MM.1S (cell line): ENCODE measurements at regions not wholly inside any gene's neighbourhood (a gene's known extent, or its start where the extent isn't known, plus 50 kb on each side); places are given as distances from the start of the nearest gene placed in this dataset.

Source experiments
- DNase-seq: peaks from one replicate; pipeline ENCODE4 v3.0.0-alpha.2; 2015
- H2AFZ ChIP-seq: fragments of 300-600 bp; sonication (generic); 2 replicates; pipeline ENCODE4 v1.6.0; 2016; ENCODE audit warnings: antibody characterized with exemption, low read length
- H3F3A ChIP-seq: fragments of 300-600 bp; sonication (generic); 2 replicates; pipeline ENCODE4 v1.6.1; 2016; ENCODE audit warnings: mild to moderate bottlenecking, antibody characterized with exemption, low read length, moderate library complexity, mixed read lengths; ENCODE audit not compliant: insufficient read depth
- H3K27ac ChIP-seq: fragments of 300-600 bp; sonication (generic); 2 replicates; pipeline ENCODE4 v1.5.1; 2016; ENCODE audit warnings: mild to moderate bottlenecking, low read length
- H3K27me3 ChIP-seq: fragments of 300-600 bp; sonication (generic); replicated peaks from 2 replicates; pipeline ENCODE4 v1.6.0; 2016; ENCODE audit warnings: low read length; ENCODE audit not compliant: insufficient read depth
- H3K36me3 ChIP-seq: fragments of 300-600 bp; sonication (generic); replicated peaks from 2 replicates; pipeline ENCODE4 v1.6.1; 2016; ENCODE audit warnings: mild to moderate bottlenecking, low read length, mixed read lengths; ENCODE audit not compliant: insufficient read depth
- H3K4me1 ChIP-seq: fragments of 300-600 bp; sonication (generic); 2 replicates; pipeline ENCODE4 v1.6.1; 2016; ENCODE audit warnings: low read length, mixed read lengths
- H3K4me2 ChIP-seq: fragments of 300-600 bp; sonication (generic); 2 replicates; pipeline ENCODE4 v1.6.0; 2016; ENCODE audit warnings: low read depth, low read length
- H3K4me3 ChIP-seq: fragments of 300-600 bp; sonication (generic); 2 replicates; pipeline ENCODE4 v1.5.1; 2016; ENCODE audit warnings: low read length, mixed read lengths
- H3K79me2 ChIP-seq: fragments of 300-600 bp; sonication (generic); 2 replicates; pipeline ENCODE4 v1.6.1; 2016; ENCODE audit warnings: mixed run types, low read length, mixed read lengths
- H3K9ac ChIP-seq: fragments of 300-600 bp; sonication (generic); 2 replicates; pipeline ENCODE4 v1.6.1; 2016; ENCODE audit warnings: low read length, mixed read lengths
- H3K9me2 ChIP-seq: fragments of 300-600 bp; sonication (generic); replicated peaks from 2 replicates; pipeline ENCODE4 v1.6.1; 2016; ENCODE audit warnings: mild to moderate bottlenecking, low read length, mixed read lengths; ENCODE audit not compliant: insufficient read depth
- H3K9me3 ChIP-seq: fragments of 300-600 bp; sonication (generic); replicated peaks from 2 replicates; pipeline ENCODE4 v1.6.1; 2016; ENCODE audit warnings: mild to moderate bottlenecking, low read length, mixed read lengths; ENCODE audit not compliant: insufficient read depth
- H4K20me1 ChIP-seq: fragments of 300-600 bp; sonication (generic); 2 replicates; pipeline ENCODE4 v1.6.1; 2016; ENCODE audit warnings: mild to moderate bottlenecking, low read length, moderate library complexity, mixed read lengths; ENCODE audit not compliant: insufficient read depth
- CTCF ChIP-seq: fragments of 300-600 bp; sonication (generic); IDR thresholded peaks from 2 replicates; pipeline ENCODE4 v1.5.1; 2016; ENCODE audit warnings: antibody characterized with exemption, low read length, mixed read lengths
- EZH2 ChIP-seq: fragments of 300-600 bp; sonication (generic); optimal IDR thresholded peaks from 2 replicates; pipeline ENCODE3; 2017; ENCODE audit warnings: low read depth, mild to moderate bottlenecking, antibody characterized with exemption, low read length, mixed read lengths
- EZH2phosphoT487 ChIP-seq: fragments of 300-600 bp; sonication (generic); IDR thresholded peaks from 2 replicates; pipeline ENCODE4 v1.6.1; 2018; ENCODE audit warnings: antibody characterized with exemption, low read length

- TF ChIP-seq EZH2phosphoT487: no peak
- no peak for TF ChIP-seq EZH2
- no peak for TF ChIP-seq CTCF
- Histone ChIP-seq H3K27me3 (no peaks in the 10 kb centered on the region), H2AFZ (no peak overlapping the region), H3K9ac (no peak overlapping the region), H3K4me3 (no peak overlapping the region), H3K9me3 (no peaks in the 10 kb centered on the region), H3K4me1 (no peaks in the 10 kb centered on the region), H3K4me2 (no peak overlapping the region), H3K27ac (no peak overlapping the region), H3F3A (no peaks in the 10 kb centered on the region), H4K20me1 (no peaks in the 10 kb centered on the region), H3K79me2 (no peaks in the 10 kb centered on the region), H3K9me2 (no peaks in the 10 kb centered on the region), H3K36me3 (no peaks in the 10 kb centered on the region)
- no peak for DNase-seq
Observed at GRCh38 chr4:165605811-165606210, 227.0 kb downstream of the CPE start.

DNA sequence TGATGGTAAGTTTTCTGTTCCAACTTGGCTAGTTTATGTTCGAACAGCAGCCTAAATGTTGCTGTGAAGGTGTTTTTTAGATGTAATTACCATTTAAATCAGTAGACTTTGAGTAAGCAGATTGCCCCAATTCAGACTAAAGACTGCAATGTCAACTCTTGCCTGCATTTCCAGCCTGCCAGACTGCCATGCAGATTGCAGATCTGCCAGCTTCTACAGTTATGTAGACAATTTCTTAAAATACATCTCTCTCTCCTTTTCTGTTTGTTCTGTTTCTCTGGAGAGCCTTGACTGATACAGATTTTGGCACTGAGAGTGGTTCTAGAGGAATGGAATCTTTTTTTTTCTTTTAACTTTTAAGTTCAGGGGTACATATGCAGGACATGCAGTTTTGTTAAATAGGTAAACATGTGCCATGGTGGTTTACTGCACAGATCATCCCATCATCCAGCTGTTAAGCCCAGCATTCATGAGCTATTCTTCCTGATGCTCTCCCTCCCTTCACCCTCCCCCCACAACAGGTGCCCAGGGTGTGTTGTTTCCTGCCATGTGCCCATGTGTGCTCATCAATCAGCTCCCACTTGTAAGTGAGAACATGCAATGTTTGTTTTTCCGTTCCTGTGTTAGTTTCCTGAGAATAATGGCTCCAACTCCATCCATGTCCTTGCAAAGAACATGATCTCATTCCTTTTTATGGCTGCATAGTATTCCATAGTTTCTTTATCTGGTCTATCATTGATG, 227.8 kb downstream of the CPE start:
- Histone ChIP-seq H3K9me3 (no peaks in the 10 kb centered on the region), H3K4me2 (no peak overlapping the region), H4K20me1 (no peaks in the 10 kb centered on the region), H2AFZ (no peak overlapping the region), H3K4me1 (no peaks in the 10 kb centered on the region), H3K9ac (no peak overlapping the region), H3K4me3 (no peak overlapping the region), H3F3A (no peaks in the 10 kb centered on the region), H3K79me2 (no peaks in the 10 kb centered on the region), H3K27me3 (no peaks in the 10 kb centered on the region), H3K9me2 (no peaks in the 10 kb centered on the region), H3K36me3 (no peaks in the 10 kb centered on the region), H3K27ac (no peak overlapping the region)
- no peak for DNase-seq
- no peak for TF ChIP-seq EZH2
- no peak for TF ChIP-seq CTCF
- TF ChIP-seq EZH2phosphoT487: no peak

DNA sequence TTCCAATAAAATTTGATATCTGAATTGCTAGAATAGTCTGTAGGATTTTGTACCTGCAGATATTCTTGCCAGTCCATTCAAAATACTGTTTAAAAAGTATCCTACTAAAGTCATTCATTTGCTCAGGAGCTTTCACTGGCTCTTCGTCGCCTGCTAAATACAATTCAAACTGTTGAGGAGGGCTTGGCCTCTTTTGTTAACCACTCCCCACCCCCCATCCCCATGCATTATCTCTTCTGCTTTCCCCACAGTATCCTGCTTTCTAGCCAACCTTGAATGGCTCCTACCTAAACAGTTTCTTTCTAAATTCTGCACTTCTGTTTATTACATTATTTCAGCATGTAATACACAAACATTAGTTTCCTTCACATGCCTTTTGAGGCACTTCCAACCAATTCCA, 230.8 kb downstream of the CPE start:
- Histone ChIP-seq H3K4me2 (no peak overlapping the region), H3K4me1 (no peaks in the 10 kb centered on the region), H2AFZ (no peak overlapping the region), H3K36me3 (no peaks in the 10 kb centered on the region), H3K9me3 (no peaks in the 10 kb centered on the region), H3K9me2 (no peaks in the 10 kb centered on the region), H3F3A (no peaks in the 10 kb centered on the region), H3K9ac (no peak overlapping the region), H3K79me2 (no peaks in the 10 kb centered on the region), H3K27ac (no peak overlapping the region), H3K27me3 (no peaks in the 10 kb centered on the region), H3K4me3 (no peak overlapping the region), H4K20me1 (no peaks in the 10 kb centered on the region)
- no peak for TF ChIP-seq EZH2
- no peak for TF ChIP-seq EZH2phosphoT487
- no peak for TF ChIP-seq CTCF
- DNase-seq: no peak
